GM12872 (cell line): ENCODE measurements at regions not wholly inside any gene's neighbourhood (a gene's known extent, or its start where the extent isn't known, plus 50 kb on each side); places are given as distances from the start of the nearest gene placed in this dataset.

Experiments
- TF ChIP-seq, protein P1 (sequence below): IDR thresholded peaks from 3 replicates; pipeline ENCODE4 v1.5.1; 2011; ENCODE audit warnings: low read depth, mild to moderate bottlenecking, low read length, moderate library complexity; ENCODE audit not compliant: insufficient read depth

DNA sequence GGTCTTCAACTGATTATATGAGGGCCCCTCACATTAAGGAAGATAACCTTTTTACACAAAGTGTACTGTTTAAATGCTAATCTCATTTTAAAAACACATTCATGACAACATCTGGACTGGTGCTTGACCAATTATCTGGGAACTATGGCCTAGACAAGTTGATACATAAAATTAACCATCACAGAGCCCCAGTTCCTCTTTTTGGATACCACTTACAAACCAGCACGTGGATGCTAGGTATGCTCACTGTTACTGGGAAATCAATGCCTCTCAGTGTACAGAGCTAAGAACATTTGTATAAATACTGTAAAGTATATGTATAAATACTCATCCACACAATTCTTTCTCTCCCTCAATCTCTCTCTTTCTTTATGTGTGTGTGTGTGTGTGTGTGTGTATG is 1217.8 kb upstream of the LRRTM3 start:
- TF ChIP-seq, protein P1, sequence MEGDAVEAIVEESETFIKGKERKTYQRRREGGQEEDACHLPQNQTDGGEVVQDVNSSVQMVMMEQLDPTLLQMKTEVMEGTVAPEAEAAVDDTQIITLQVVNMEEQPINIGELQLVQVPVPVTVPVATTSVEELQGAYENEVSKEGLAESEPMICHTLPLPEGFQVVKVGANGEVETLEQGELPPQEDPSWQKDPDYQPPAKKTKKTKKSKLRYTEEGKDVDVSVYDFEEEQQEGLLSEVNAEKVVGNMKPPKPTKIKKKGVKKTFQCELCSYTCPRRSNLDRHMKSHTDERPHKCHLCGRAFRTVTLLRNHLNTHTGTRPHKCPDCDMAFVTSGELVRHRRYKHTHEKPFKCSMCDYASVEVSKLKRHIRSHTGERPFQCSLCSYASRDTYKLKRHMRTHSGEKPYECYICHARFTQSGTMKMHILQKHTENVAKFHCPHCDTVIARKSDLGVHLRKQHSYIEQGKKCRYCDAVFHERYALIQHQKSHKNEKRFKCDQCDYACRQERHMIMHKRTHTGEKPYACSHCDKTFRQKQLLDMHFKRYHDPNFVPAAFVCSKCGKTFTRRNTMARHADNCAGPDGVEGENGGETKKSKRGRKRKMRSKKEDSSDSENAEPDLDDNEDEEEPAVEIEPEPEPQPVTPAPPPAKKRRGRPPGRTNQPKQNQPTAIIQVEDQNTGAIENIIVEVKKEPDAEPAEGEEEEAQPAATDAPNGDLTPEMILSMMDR = no peak

DNA sequence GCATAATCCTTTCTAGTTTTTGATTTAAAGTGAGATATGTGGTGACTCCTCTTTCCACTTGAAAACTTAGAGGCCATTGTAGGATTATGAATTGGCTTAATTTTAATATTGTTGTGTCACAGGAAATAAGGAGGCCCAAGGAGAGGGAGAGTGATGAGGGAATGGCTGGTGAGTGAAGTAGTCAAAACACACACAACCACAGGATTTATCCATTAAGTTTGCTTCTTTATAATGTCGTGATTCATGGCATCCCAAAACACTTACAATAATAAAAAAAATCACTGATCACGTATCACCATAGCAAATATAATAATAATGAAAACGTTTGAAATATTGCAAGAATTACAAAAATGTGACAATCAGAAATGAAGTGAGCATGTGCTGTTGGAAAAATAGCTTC is 1215.5 kb upstream of the LRRTM3 start:
- TF ChIP-seq, protein P1 = no peak

DNA sequence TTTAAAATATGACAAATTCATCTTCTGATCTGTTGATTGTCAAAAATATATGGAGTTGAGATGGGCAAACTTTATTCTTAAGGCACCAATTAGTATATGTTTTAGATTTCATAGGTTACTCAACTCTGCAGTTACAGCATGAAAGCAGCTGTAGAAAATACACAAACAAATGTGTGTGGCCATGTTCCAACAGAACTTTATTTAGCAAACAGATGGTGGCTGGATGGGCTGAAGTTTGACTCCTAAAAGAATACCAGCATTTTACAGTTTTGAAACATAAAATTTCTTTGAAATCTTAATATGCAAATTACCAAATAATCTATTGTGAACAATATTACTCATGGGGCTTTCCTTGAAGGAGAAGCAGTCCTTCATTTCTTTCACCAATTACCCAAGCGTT is 1206.0 kb upstream of the LRRTM3 start:
- TF ChIP-seq, protein P1 = no peak

DNA sequence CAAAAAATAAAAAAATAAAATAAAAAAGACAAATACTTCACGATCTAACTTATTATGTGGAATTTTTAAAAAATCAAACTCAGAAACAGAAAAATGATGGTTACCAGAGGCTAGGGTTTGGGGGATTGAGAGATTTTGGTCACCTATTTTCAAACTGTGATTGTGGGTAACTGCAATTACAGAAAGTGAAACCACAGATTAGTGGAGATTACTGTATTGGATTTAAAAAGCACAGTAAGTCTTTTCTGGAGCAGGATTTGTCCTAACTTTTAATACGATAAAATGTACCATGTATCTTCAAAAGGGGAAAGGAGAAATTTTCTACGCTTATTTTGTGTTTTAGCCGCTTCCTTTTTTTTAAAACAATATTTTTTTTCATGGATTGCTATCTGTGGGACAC is 1204.9 kb upstream of the LRRTM3 start:
- TF ChIP-seq, protein P1 = no peak

DNA sequence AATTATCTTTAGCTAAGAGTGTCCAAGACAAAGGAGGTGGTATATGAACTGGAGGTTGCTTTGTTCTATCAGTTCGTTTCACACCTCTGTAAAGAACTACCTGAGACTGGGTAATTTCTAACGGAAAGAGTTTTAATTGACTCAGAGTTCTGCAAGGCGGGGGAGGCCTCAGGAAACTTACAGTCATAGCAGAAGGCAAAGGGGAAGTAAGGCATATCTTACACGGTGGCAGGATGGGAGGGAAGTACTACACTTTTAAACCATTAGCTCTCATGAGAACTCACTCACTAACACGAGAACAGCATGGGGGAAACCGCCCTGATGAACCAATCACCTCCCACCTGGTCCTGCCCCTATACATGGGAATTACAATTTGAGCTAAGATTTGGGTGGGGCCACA is 1202.3 kb upstream of the LRRTM3 start:
- TF ChIP-seq, protein P1 = no peak

DNA sequence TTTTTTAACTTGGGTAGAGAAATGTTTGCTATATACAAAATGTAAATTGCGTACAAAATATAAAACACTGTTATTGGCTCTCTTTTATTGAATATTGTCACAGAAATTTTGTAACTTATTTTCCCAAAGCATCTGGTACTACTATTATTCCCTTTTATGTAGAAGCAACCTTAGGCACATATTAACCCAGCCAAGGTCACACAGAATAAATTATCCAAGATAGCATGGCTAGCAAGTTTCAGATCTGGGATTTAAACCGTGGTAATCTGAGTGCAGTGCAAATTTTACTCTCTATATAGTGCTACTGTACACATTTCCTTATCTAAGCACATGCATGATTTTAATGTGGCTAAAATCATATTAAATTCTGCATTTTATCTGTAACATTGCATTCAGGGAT is 1190.5 kb upstream of the LRRTM3 start:
- TF ChIP-seq, protein P1 = no peak

DNA sequence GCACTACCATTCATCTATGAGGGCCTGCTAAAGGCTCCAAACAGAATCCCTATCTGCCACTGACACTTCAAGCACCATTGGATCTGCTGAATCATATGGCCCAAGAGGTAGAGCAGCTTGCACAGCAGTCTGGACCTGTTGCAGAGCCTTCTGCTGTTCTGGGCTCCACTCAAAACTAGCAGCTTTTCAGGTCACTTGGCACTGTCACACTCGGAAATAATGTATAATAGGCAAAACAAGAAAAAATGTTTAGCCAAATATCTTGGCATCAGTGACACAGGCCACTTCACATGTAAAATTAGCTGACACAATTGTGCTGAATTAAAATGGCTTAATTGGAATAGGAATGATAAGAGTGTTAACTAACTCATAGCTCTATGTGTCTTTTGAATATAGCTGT is 1182.9 kb upstream of the LRRTM3 start:
- TF ChIP-seq, protein P1 = no peak

DNA sequence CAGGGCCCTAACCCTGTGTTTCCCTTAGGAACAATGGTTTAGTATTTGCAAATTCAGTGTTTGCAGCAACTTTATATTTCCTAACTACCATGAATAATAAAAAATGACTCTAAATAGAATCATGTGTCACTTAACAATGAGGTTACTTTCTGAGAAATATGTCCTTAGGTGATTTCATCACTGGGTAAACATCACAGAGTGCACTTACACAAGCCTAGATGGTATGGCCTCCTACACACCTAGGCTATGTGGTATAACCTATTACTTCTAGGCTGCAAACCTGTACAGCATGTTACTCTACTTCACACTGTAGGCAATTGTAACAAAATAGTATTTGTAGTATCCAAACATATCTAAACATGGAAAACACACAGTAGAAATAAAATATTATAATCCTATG is 1174.6 kb upstream of the LRRTM3 start:
- TF ChIP-seq, protein P1 = no peak
